ENCODE measurements at regions not wholly inside any gene's neighbourhood (a gene's known extent, or its start where the extent isn't known, plus 50 kb on each side); places are given as distances from the start of the nearest gene placed in this dataset.
"Not testable (repeated sequence)": the region's sequence is repeated elsewhere in the genome, so short reads cannot be mapped to it uniquely, and the experiment has no call there.

- no peak for DNase-seq (ENCODE audit: low spot score)
Measured at GRCh38 chr4:30450474-30450873, 269.7 kb upstream of the PCDH7 start.

GRCh38 chr4:30454504-30454903 lies 265.7 kb upstream of the PCDH7 start:
- DNase-seq (ENCODE audit: low spot score): no peak

- no peak for DNase-seq (ENCODE audit: low spot score)
Measured at GRCh38 chr4:30456716-30457115, 263.5 kb upstream of the PCDH7 start.

- DNase-seq (ENCODE audit: low spot score): no peak
Measured at GRCh38 chr4:30460818-30461217, 259.4 kb upstream of the PCDH7 start.

GRCh38 chr4:30461218-30461617 lies 259.0 kb upstream of the PCDH7 start:
- DNase-seq (ENCODE audit: low spot score): no peak

GRCh38 chr4:30462445-30463090 lies 257.6 kb upstream of the PCDH7 start:
- no peak for DNase-seq (ENCODE audit: low spot score)

- DNase-seq (ENCODE audit: low spot score): no peak
Measured at GRCh38 chr4:30471861-30472260, 248.3 kb upstream of the PCDH7 start.

- DNase-seq (ENCODE audit: low spot score): no peak
Measured at GRCh38 chr4:30473225-30473624, 246.9 kb upstream of the PCDH7 start.

- no peak for DNase-seq (ENCODE audit: low spot score)
Measured at GRCh38 chr4:30495251-30495650, 224.9 kb upstream of the PCDH7 start.

- DNase-seq (ENCODE audit: low spot score): no peak
Measured at GRCh38 chr4:30495651-30496310, 224.4 kb upstream of the PCDH7 start.

- DNase-seq (ENCODE audit: low spot score): no peak
Measured at GRCh38 chr4:30511751-30512150, 208.4 kb upstream of the PCDH7 start.

- no peak for DNase-seq (ENCODE audit: low spot score)
Measured at GRCh38 chr4:30518211-30518610, 202.0 kb upstream of the PCDH7 start.

- DNase-seq (ENCODE audit: low spot score): no peak
Measured at GRCh38 chr4:30525662-30526315, 194.4 kb upstream of the PCDH7 start.

- DNase-seq (ENCODE audit: low spot score): no peak
Measured at GRCh38 chr4:30535255-30535654, 184.9 kb upstream of the PCDH7 start.

GRCh38 chr4:30536231-30536630 lies 183.9 kb upstream of the PCDH7 start:
- DNase-seq (ENCODE audit: low spot score): no peak

GRCh38 chr4:30537456-30537855 lies 182.7 kb upstream of the PCDH7 start:
- DNase-seq (ENCODE audit: low spot score): no peak

- no peak for DNase-seq (ENCODE audit: low spot score)
Measured at GRCh38 chr4:30538794-30539193, 181.4 kb upstream of the PCDH7 start.

- DNase-seq (ENCODE audit: low spot score): no peak
Measured at GRCh38 chr4:30543057-30543456, 177.1 kb upstream of the PCDH7 start.

GRCh38 chr4:30553151-30553550 lies 167.0 kb upstream of the PCDH7 start:
- DNase-seq (ENCODE audit: low spot score): no peak

GRCh38 chr4:30553706-30554105 lies 166.5 kb upstream of the PCDH7 start:
- no peak for DNase-seq (ENCODE audit: low spot score)

GRCh38 chr4:30555775-30556174 lies 164.4 kb upstream of the PCDH7 start:
- no peak for DNase-seq (ENCODE audit: low spot score)

- DNase-seq (ENCODE audit: low spot score): no peak
Measured at GRCh38 chr4:30559481-30559880, 160.7 kb upstream of the PCDH7 start.

GRCh38 chr4:30586850-30587249 lies 133.3 kb upstream of the PCDH7 start:
- DNase-seq (ENCODE audit: low spot score): no peak

GRCh38 chr4:30589669-30590068 lies 130.5 kb upstream of the PCDH7 start:
- DNase-seq (ENCODE audit: low spot score): not testable (repeated sequence)

All from ecto neural progenitor cell (in vitro differentiated cells).